D721Med (cell line): ENCODE measurements at regions not wholly inside any gene's neighbourhood (a gene's known extent, or its start where the extent isn't known, plus 50 kb on each side); places are given as distances from the start of the nearest gene placed in this dataset.
"Not testable (repeated sequence)": the region's sequence is repeated elsewhere in the genome, so short reads cannot be mapped to it uniquely, and the experiment has no call there.

Experiments
- DNase-seq: peaks from one replicate; pipeline ENCODE4 v3.0.0; 2011; ENCODE audit warnings: low spot score; ENCODE audit not compliant: insufficient read length
- FAIRE-seq: peaks from 2 replicates; lab custom pipeline; 2011; peaks lifted over from hg19 to GRCh38; lab: Jason Lieb, UNC
- TF ChIP-seq, protein P1 (sequence below): IDR thresholded peaks from 2 replicates; pipeline ENCODE4 v1.5.1; 2012; ENCODE audit warnings: mild to moderate bottlenecking, control low read depth; ENCODE audit not compliant: insufficient read depth; ENCODE audit errors: missing control alignments

DNA sequence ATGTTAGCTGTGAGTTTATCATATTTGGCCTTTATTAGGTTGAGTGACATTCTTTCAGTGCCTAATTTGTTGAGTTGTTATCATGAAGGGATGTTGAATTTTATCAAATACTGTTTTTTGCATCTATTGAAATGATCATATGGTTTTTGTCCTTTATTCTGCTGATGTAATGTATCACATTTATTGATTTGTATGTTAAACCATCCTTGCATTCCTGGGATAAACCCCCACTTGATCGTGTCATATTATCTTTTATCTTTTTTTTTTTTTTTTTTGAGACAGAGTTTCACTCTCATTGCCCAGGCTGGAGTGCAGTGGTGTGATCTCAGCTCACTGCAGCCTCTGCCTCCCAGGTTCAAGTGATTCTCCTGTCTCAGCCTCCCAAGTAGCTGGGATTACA lies 51.9 kb upstream of the MFGE8 start:
- not testable (repeated sequence) for FAIRE-seq, DNase-seq

- DNase-seq (no peak), FAIRE-seq (no peak)
- TF ChIP-seq, protein P1, sequence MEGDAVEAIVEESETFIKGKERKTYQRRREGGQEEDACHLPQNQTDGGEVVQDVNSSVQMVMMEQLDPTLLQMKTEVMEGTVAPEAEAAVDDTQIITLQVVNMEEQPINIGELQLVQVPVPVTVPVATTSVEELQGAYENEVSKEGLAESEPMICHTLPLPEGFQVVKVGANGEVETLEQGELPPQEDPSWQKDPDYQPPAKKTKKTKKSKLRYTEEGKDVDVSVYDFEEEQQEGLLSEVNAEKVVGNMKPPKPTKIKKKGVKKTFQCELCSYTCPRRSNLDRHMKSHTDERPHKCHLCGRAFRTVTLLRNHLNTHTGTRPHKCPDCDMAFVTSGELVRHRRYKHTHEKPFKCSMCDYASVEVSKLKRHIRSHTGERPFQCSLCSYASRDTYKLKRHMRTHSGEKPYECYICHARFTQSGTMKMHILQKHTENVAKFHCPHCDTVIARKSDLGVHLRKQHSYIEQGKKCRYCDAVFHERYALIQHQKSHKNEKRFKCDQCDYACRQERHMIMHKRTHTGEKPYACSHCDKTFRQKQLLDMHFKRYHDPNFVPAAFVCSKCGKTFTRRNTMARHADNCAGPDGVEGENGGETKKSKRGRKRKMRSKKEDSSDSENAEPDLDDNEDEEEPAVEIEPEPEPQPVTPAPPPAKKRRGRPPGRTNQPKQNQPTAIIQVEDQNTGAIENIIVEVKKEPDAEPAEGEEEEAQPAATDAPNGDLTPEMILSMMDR = no peak
Observed at GRCh38 chr15:88970232-88970631, 57.1 kb upstream of the MFGE8 start.

- FAIRE-seq (no peak), DNase-seq (no peak)
- TF ChIP-seq, protein P1 = no peak
Observed at GRCh38 chr15:88974392-88974791, 61.2 kb upstream of the MFGE8 start.

GRCh38 chr15:88975891-88976290 lies 62.7 kb upstream of the MFGE8 start:
- TF ChIP-seq, protein P1 = no peak
- no peak for DNase-seq
- FAIRE-seq = no peak

DNA sequence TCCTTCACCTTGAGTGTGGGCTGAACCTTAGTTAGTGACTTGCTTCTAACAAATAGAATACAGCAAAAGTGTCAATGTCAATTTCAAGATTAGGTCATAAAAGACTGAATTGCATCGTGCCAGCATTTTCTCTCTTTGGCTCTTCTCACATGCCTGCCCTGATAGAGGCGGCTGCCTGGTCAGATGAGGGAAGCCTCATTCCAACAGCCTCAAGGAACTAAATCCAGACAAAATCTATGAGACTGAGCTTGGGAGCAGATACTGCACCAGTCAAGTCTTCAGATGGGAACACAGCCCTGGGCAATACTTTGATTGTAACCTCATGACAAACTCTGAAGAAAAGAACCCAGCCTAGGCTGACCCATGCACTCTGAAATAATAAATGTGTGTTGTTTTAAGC lies 63.5 kb upstream of the MFGE8 start:
- FAIRE-seq (no peak), DNase-seq (no peak)
- TF ChIP-seq, protein P1 = no peak

GRCh38 chr15:88979674-88980073 lies 66.5 kb upstream of the MFGE8 start:
- TF ChIP-seq, protein P1 = no peak
- FAIRE-seq = no peak
- no peak for DNase-seq

DNA sequence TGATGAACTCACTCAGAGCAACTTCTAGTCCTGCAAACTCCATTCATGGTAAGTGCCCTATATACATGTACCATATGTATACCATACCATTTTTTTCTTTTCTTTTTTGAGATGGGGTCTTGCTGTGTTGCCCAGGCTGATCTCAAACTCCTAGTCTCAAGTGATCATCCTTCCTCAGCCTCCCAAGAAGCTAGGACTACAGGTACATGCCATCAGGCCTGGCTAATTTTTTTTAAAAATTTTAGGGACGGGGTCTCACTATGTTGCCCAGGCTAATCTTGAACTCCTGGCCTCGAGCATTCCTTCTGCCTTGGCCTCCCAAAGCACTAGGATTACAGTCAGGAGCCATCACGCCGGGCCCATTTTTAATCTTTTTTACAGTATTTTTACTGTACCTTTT lies 67.3 kb upstream of the MFGE8 start:
- FAIRE-seq (no peak), DNase-seq (no peak)
- TF ChIP-seq, protein P1 = no peak
